ENCODE measurements at regions not wholly inside any gene's neighbourhood (a gene's known extent, or its start where the extent isn't known, plus 50 kb on each side); places are given as distances from the start of the nearest gene placed in this dataset.

DNA sequence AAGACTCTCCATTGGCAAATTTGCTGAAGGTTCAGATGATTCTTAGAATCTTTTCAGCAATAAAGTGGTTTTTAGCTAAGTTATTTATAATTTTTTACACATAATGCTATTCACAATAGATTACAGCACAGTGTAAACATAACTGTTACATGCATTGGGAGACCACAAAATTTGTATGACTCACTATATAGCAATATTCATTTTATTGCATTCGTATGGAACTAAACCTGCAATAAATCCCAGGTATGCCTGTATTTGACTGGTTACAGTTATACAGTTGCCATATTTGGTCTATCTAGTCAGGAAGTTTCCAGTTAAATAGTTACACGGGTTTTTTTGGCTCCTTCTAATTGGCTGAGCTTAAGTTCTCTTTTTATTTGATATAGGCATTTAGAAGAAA is 220.8 kb downstream of the MRPS30 start:
- no TSS peak for BruUV-seq (replicated peaks)
- H3K27ac ChIP-seq (ENCODE audit: insufficient read depth, low read depth, low read length): no peak overlapping the region
- H3K4me1 ChIP-seq (ENCODE audit: control insufficient read depth, extremely low read depth, insufficient read depth, low read length): no peaks in the 10 kb centered on the region
- no peak for FAIRE-seq
- no peak overlapping the region for H3K4me2 ChIP-seq (ENCODE audit: insufficient read depth, low read length)
- CTCF ChIA-PET: no interaction called here
- POLR2A ChIA-PET: no interaction called here
- no peaks in the 10 kb centered on the region for H4K20me1 ChIP-seq (replicated peaks; ENCODE audit: control insufficient read depth, extremely low read depth, insufficient read depth, low read length)
- H3K9me3 ChIP-seq (replicated peaks; ENCODE audit: control insufficient read depth, insufficient read depth, low read length): no peaks in the 10 kb centered on the region
- no peaks in the 10 kb centered on the region for H3K79me2 ChIP-seq (ENCODE audit: control insufficient read depth, insufficient read depth, low read length)
- no peaks in the 10 kb centered on the region for H3K27me3 ChIP-seq (ENCODE audit: control insufficient read depth in 2 of 2, insufficient read depth in 2 of 2, low read length in 2 of 2)
- no peak overlapping the region for H3K9ac ChIP-seq (replicated peaks; ENCODE audit: extremely low read depth, insufficient read depth, low read length)
- dilution Hi-C loops (cut with MboI; ENCODE audit: extremely low pct_ligation_motif_present, low sequenced_read_pairs): no loop called here
- intact Hi-C loops (cut with micrococcal nuclease): no loop called here
- no peak overlapping the region for H2AFZ ChIP-seq (ENCODE audit: low read depth, low read length)
- DNase-seq (ENCODE audit: low read depth, low spot score): no peak
- H3K4me3 ChIP-seq (replicated peaks in 1 of 3; ENCODE audit: insufficient read depth in 1 of 3, low read depth in 1 of 3, low read length in 3 of 3): no peak overlapping the region
- H3K9me1 ChIP-seq (replicated peaks; ENCODE audit: control insufficient read depth, extremely low read depth, insufficient read depth, low read length): no peaks in the 10 kb centered on the region
- no peak for TF ChIP-seq POLR2A (IDR thresholded peaks at IDR 0.05; ENCODE audit: low read depth, low read length)
- no peak for TF ChIP-seq JUN (IDR thresholded peaks at IDR 0.05; ENCODE audit: borderline replicate concordance, insufficient read depth, insufficient read length, low read depth)
- TF ChIP-seq GATA2 (IDR thresholded peaks at IDR 0.05; ENCODE audit: insufficient read depth, insufficient read length, low read depth, low read length): no peak
- no peak for TF ChIP-seq POLR2AphosphoS5 (IDR thresholded peaks at IDR 0.05; ENCODE audit: insufficient read depth, low read depth, low read length)
- no peak for TF ChIP-seq FOS (IDR thresholded peaks at IDR 0.05; ENCODE audit: borderline replicate concordance, insufficient read depth, low read length)
- H3K36me3 ChIP-seq (ENCODE audit: control insufficient read depth in 2 of 2, extremely low read depth in 1 of 2, insufficient read depth in 2 of 2, low read length in 2 of 2): no peaks in the 10 kb centered on the region

DNA sequence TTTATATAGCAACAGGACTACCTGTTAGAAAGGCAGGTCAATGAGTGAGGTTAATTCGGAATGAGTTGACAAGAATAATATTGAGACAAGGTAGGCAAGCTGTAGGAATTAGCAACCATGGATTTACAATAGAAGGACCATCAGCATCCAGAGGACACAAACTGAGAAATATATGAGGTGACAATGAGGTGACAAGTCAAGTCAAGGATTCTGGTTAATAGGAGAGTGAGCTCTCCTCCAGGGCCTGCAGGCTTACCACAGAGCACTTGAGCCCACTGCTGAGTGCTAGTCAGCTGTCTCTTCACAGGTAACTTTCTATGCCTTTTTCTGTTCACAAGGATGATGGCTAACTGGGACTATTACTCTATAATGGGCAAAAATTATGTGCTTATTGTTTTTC is 227.2 kb downstream of the MRPS30 start:
- BruUV-seq (replicated peaks): no TSS peak
- Histone ChIP-seq H3K79me2 (ENCODE audit: control insufficient read depth, insufficient read depth, low read length) (no peaks in the 10 kb centered on the region), H3K4me1 (ENCODE audit: control insufficient read depth, extremely low read depth, insufficient read depth, low read length) (no peaks in the 10 kb centered on the region), H4K20me1 (replicated peaks; ENCODE audit: control insufficient read depth, extremely low read depth, insufficient read depth, low read length) (no peaks in the 10 kb centered on the region), H3K9ac (replicated peaks; ENCODE audit: extremely low read depth, insufficient read depth, low read length) (no peak overlapping the region), H3K9me1 (replicated peaks; ENCODE audit: control insufficient read depth, extremely low read depth, insufficient read depth, low read length) (no peaks in the 10 kb centered on the region), H3K27ac (ENCODE audit: insufficient read depth, low read depth, low read length) (no peak overlapping the region), H3K4me3 (replicated peaks in 1 of 3; ENCODE audit: insufficient read depth in 1 of 3, low read depth in 1 of 3, low read length in 3 of 3) (no peak overlapping the region), H3K4me2 (ENCODE audit: insufficient read depth, low read length) (no peak overlapping the region), H2AFZ (ENCODE audit: low read depth, low read length) (no peak overlapping the region), H3K27me3 (ENCODE audit: control insufficient read depth in 2 of 2, insufficient read depth in 2 of 2, low read length in 2 of 2) (no peaks in the 10 kb centered on the region), H3K36me3 (ENCODE audit: control insufficient read depth in 2 of 2, extremely low read depth in 1 of 2, insufficient read depth in 2 of 2, low read length in 2 of 2) (no peaks in the 10 kb centered on the region), H3K9me3 (replicated peaks; ENCODE audit: control insufficient read depth, insufficient read depth, low read length) (no peaks in the 10 kb centered on the region)
- no peak for FAIRE-seq
- ChIA-PET POLR2A (no interaction called here), CTCF (interaction anchor here (1.1 kb wide), 1 partner anchor 9 kb away, joined by 3 read pairs; no protein-coding TSS in a partner anchor)
- dilution Hi-C loops (cut with MboI; ENCODE audit: extremely low pct_ligation_motif_present, low sequenced_read_pairs): no loop called here
- DNase-seq (ENCODE audit: low read depth, low spot score): no peak
- intact Hi-C loops (cut with micrococcal nuclease): no loop called here
- no peak for TF ChIP-seq JUN (IDR thresholded peaks at IDR 0.05; ENCODE audit: borderline replicate concordance, insufficient read depth, insufficient read length, low read depth)
- TF ChIP-seq, protein P1, sequence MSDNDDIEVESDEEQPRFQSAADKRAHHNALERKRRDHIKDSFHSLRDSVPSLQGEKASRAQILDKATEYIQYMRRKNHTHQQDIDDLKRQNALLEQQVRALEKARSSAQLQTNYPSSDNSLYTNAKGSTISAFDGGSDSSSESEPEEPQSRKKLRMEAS (IDR thresholded peaks at IDR 0.05; ENCODE audit: insufficient read depth, insufficient read length): no peak
- TF ChIP-seq POLR2AphosphoS5 (IDR thresholded peaks at IDR 0.05; ENCODE audit: insufficient read depth, low read depth, low read length): no peak
- no peak for TF ChIP-seq GATA2 (IDR thresholded peaks at IDR 0.05; ENCODE audit: insufficient read depth, insufficient read length, low read depth, low read length)
- TF ChIP-seq MYC (IDR thresholded peaks at IDR 0.05; ENCODE audit: low read depth, low read length): no peak
- TF ChIP-seq FOS (IDR thresholded peaks at IDR 0.05; ENCODE audit: borderline replicate concordance, insufficient read depth, low read length): no peak
